ENCODE measurements at regions not wholly inside any gene's neighbourhood (a gene's known extent, or its start where the extent isn't known, plus 50 kb on each side); places are given as distances from the start of the nearest gene placed in this dataset.

- no peak for ATAC-seq (ENCODE audit: low read depth)
- in situ Hi-C loops (cut with MboI; ENCODE audit: low sequenced_read_pairs), result no loop called here
Measured at GRCh38 chr11:45450189-45450588, 164.0 kb upstream of the SYT13 start.

More at GRCh38 chr11:45450189-45450588, 164.0 kb upstream of the SYT13 start:
- intact Hi-C loops (cut with micrococcal nuclease) (no loop called here), dilution Hi-C loops (cut with HindIII; ENCODE audit: low sequenced_read_pairs, unreplicated experiment) (no loop called here)
- no peaks in the 10 kb centered on the region for H3K79me1 ChIP-seq (ENCODE audit: low read depth in 1 of 2, low read length in 2 of 2)
- no peak overlapping the region for H3K56ac ChIP-seq (ENCODE audit: extremely low read depth, insufficient read depth, low read length)
- H3K4ac ChIP-seq (ENCODE audit: low read depth, low read length), result no peak overlapping the region
- H3K9me3 ChIP-seq (ENCODE audit: control insufficient read depth, insufficient read depth, low read length), result no peaks in the 10 kb centered on the region
- CTCF ChIA-PET, result no interaction called here
- no peaks in the 10 kb centered on the region for H3K36me3 ChIP-seq (ENCODE audit: control insufficient read depth, insufficient read depth, low read length)
- POLR2A ChIA-PET (ENCODE audit: unreplicated experiment), result no interaction called here
- H4K8ac ChIP-seq (ENCODE audit: low read depth in 2 of 2, low read length in 2 of 2), result no peak overlapping the region
- no peaks in the 10 kb centered on the region for H4K20me1 ChIP-seq (ENCODE audit: insufficient read depth, low read length)
- H3K4me1 ChIP-seq (ENCODE audit: control insufficient read depth, insufficient read depth, low read length), result no peaks in the 10 kb centered on the region
- WGBS, 2 experiments (ENCODE audit: extremely low coverage in 2 of 2, insufficient read length in 1 of 2), result no CpG with 5 or more reads among the region's 3 CpGs
- H3K9me1 ChIP-seq (ENCODE audit: insufficient read depth, low read length), result no peaks in the 10 kb centered on the region
- no peak overlapping the region for H2AK9ac ChIP-seq (replicated peaks; ENCODE audit: low read depth, low read length, poor library complexity)
- H2BK20ac ChIP-seq (ENCODE audit: low read depth, low read length), result no peak overlapping the region
- H2BK120ac ChIP-seq (ENCODE audit: low read depth, low read length), result no peak overlapping the region
- no peak overlapping the region for H2AK5ac ChIP-seq (ENCODE audit: low read depth, low read length)
- DNase-seq, result peak; percentile 29
- no peak overlapping the region for H3K27ac ChIP-seq (ENCODE audit: insufficient read depth, low read length)
- H4K5ac ChIP-seq (ENCODE audit: low read depth, low read length), result no peak overlapping the region
- peaks cover 4% of the 10 kb centered on the region; the same call in 1 of the 2 replicates for H3K27me3 ChIP-seq (ENCODE audit: control insufficient read depth, insufficient read depth, low read length)
- H2BK5ac ChIP-seq (ENCODE audit: low read depth, low read length, poor library complexity, severe bottlenecking), result no peak overlapping the region
- BruUV-seq (replicated peaks), result no TSS peak
- no peak overlapping the region for H2AFZ ChIP-seq (replicated peaks; ENCODE audit: low read length, poor library complexity)
- H2BK15ac ChIP-seq (ENCODE audit: low read depth, low read length), result no peak overlapping the region
- H3K4me3 ChIP-seq (ENCODE audit: insufficient read depth, low read depth, low read length), result no peak overlapping the region
- H3K14ac ChIP-seq (replicated peaks; ENCODE audit: low read depth, low read length), result no peak overlapping the region
- no peak overlapping the region for H3K23ac ChIP-seq (ENCODE audit: low read depth, low read length)
- no peak overlapping the region for H4K91ac ChIP-seq (ENCODE audit: insufficient read depth, low read depth, low read length)
- TF ChIP-seq FOS (IDR thresholded peaks at IDR 0.05; ENCODE audit: low read depth, low read length) (no peak), CTCF (conservative IDR thresholded peaks at IDR 0.05; ENCODE audit: low read depth, low read length) (no peak), MAZ (IDR thresholded peaks at IDR 0.05; ENCODE audit: borderline replicate concordance, low read depth, low read length) (no peak), BHLHE40 (IDR thresholded peaks at IDR 0.05; ENCODE audit: low read depth, low read length) (no peak), RFX5 (IDR thresholded peaks at IDR 0.05; ENCODE audit: low read depth, low read length) (no peak), MXI1 (IDR thresholded peaks at IDR 0.05; ENCODE audit: borderline replicate concordance, low read depth, low read length) (no peak), RCOR1 (IDR thresholded peaks at IDR 0.05; ENCODE audit: insufficient replicate concordance, low read length) (no peak), RAD21 (IDR thresholded peaks at IDR 0.05; ENCODE audit: low read length) (no peak), MAFK (IDR thresholded peaks at IDR 0.05; ENCODE audit: low read depth, low read length) (no peak), POLR2A (IDR thresholded peaks at IDR 0.05; ENCODE audit: low read depth, low read length) (no peak), NFE2L2 (IDR thresholded peaks at IDR 0.05; ENCODE audit: low read depth, low read length) (no peak), ELK1 (IDR thresholded peaks at IDR 0.05; ENCODE audit: borderline replicate concordance, low read depth, low read length) (no peak), SMC3 (IDR thresholded peaks at IDR 0.05; ENCODE audit: low read depth, low read length) (no peak)
- TF ChIP-seq, protein P1, sequence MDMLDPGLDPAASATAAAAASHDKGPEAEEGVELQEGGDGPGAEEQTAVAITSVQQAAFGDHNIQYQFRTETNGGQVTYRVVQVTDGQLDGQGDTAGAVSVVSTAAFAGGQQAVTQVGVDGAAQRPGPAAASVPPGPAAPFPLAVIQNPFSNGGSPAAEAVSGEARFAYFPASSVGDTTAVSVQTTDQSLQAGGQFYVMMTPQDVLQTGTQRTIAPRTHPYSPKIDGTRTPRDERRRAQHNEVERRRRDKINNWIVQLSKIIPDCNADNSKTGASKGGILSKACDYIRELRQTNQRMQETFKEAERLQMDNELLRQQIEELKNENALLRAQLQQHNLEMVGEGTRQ (IDR thresholded peaks at IDR 0.05; ENCODE audit: low read depth, low read length), result no peak
- H3K18ac ChIP-seq (ENCODE audit: low read depth, low read length), result no peak overlapping the region
- no peak overlapping the region for H3K9ac ChIP-seq (ENCODE audit: low read depth, low read length)
- H3K4me2 ChIP-seq (ENCODE audit: low read depth, low read length), result no peak overlapping the region

Measured in IMR-90 (cell line).